ENCODE measurements at regions not wholly inside any gene's neighbourhood (a gene's known extent, or its start where the extent isn't known, plus 50 kb on each side); places are given as distances from the start of the nearest gene placed in this dataset.

DNA sequence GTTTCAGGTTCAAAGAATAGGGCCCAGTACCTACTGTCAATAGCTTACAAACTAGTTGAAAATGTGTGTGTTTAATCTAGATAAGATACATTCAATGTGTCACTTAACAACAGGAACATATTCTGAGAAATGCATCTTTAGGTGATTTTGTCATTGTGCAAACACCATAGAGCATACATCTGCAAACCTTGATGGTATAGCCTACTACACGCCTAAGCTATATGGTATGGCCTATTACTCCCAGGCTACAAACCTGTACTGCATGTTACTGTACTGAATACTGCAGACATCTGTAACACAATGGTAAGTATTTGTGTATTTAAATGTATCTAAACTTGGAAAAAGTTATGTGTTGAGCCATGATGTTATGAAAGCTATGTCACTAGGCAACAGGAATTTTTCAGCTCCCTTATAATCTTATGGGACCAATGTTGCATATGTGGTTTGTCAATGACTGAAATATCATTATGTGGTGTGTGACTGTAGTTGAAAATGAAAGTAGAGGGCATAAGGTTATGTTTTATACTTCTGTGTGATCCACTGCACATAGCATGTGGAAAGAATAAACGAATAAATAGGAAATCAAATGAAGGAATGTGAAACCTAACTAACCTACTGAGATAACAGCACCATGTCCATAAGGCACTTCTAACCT lies 129.0 kb upstream of the CAMK1G start:
- DNase-seq: no peak

DNA sequence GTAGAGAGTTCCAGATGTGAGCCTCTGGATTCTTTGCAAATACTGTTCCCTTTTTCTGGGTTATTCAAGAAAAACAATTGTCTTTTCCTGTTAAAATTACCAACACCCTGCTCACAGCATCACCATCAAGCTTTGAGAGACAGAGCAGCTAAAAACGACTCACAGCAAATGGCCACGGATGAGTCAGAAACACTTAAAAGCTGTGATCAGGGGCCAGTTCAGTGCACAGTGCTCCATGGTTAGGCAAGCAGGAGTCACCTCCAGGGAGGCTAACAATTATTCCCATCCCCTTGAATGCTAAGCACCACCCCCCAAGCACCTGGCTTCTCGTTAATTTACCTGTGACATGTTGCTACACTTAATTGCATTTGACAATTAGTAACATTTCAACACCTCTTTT lies 128.4 kb upstream of the CAMK1G start:
- DNase-seq: no peak

DNA sequence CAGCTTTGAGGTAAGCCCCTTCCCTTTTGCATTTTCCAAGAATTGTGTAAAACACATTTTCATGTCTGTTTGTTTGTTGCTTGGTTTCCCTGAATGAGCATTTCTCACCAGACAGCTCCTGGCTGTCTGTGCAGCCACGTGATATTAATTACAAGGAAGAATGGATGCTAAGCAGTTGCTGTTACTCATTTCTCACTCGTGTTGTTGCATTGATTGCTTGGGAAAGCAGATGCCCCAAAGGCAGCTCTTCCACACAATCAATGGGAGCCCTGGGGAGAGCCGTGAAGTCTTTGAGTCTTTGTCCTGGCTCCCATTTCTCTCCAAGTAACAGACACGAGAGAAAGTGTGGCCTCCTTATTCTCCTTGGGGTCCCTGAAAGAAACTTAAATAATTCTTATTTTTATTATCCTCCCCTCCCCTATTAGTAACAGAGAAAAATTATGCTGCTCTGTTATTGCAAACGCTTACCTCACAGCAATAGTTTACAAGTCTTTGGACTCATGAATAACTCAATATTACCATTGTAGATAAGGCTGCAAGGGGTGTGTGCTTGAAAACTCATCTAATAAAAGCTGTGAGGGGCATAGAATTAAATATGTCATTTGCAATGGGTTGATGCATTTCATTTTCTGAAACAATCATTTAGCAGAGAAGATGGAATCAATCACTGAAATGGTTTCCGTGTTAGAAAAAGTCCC lies 127.7 kb upstream of the CAMK1G start:
- DNase-seq: no peak

DNA sequence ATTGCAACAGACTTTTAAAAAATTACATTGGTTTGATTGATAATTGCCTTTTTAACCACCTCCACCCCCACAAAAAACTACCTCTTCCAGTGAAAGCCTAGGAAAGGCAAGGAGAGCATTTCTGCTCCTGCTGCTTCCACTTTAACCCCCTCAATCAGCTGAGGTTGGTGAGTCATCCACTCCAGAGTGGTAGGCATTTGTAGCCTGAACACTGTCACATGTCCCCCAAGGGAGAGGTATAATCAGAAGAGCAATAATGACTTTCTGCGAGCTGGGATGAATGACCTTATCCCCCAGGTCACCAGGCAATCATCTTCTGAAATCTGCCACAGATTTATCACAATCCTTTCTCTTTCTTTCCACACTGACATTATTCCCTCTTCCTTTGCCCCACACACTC lies 126.6 kb upstream of the CAMK1G start:
- no peak for DNase-seq

DNA sequence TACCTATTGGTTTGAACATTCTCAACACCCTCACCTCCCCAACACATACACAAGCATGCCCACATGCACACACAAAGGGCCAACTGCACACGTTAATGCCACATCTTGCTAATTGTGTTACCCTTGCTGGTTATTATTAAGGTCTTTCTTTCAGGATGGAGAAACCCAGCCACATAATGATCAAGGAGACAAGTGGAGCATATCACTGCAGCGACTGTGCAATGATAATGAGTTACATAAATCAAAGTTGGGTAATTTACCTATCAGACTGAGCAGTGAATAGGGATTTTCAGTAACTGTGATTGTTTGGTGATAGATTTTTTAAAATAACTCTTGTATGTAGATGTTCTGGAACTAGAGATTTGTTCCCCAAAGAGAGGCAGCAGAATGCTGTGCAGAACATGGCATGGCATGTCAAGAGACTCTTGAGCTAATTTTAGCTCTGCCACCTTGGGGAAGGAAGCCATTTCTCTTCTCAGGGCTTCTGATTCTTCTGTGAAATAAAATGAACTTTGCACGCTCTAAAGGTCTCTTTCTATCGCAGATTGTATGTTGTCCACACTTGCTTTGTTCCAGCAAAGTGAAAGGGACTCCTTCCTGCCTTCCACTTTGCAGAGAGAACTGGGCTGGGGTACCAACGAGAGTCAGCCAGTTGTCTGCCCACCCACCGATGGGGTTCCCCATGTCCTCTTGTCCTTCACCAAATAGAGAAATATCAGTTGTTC lies 126.0 kb upstream of the CAMK1G start:
- DNase-seq: no peak

DNA sequence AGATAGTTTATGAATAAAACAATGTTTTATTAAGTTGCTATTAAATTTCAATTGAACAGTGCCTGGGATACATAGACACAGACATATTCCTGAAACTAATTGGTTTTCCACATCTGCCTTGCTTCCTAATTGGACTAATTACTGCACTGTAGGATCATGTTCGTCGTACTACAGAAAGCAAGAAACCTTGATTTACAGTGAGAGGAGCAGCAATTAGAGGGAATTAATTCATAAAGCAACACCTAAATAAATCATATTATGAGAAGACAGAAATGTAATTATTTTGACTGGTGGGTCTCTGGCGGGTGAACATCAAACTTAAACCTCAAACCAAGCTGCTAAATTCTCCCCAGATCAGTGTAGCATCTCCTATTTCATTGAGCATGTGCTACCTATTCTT lies 124.6 kb upstream of the CAMK1G start:
- no peak for DNase-seq

DNA sequence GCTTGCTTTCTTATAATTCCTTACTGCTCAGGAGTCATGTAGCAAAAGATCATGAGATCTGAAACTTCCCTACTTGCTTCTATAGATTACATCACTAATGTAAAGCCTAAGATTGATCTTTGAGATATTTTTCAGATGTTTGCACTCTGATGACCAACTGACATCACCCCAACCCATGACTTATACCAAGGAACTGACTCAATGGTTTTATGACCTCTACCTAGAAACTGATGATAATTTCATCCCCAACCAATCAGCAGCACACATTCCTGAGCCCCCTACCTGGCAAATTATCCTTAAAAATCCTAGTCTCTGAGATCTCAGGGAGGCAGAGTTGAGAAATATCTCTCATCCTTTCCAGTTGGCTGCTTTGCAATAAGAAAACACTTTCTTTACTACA lies 122.3 kb upstream of the CAMK1G start:
- DNase-seq: no peak

DNA sequence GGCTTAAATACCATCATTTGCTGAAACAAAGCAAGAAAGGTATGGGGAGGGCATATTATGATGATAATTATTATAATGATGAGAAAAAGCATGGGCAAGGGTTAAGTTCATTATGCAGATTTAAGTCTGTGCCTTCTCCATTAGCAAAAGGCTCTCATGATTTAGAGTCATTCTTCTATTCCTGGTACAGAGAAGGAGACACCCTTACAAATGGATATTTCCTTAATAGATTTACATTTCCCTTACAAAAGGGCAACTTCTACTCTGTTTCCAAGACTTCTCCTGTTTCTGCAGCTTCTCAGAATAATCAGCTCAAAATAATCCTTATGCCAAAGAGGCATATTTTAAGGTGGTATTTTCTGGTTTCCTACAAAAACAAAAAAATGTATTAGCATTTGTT lies 121.1 kb upstream of the CAMK1G start:
- DNase-seq: no peak

DNA sequence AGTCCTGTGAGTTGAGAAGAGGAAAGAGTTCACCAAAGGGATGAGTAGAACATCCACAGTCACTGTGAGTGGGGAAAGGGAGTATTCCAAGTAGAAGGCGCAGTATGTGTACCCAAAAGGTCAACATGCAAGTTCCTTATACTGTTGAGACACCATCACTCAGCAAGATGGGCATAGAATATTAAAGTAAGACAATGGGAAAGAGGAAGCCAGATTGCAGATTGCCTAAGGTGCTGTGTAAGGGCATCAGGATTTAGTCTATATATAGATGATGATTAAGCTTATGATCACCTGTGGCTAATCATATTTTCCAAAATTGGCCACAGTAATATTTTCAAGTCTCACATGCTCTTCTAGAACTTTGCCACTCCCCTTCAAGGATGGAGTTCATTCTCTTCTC lies 120.1 kb upstream of the CAMK1G start:
- DNase-seq: no peak

DNA sequence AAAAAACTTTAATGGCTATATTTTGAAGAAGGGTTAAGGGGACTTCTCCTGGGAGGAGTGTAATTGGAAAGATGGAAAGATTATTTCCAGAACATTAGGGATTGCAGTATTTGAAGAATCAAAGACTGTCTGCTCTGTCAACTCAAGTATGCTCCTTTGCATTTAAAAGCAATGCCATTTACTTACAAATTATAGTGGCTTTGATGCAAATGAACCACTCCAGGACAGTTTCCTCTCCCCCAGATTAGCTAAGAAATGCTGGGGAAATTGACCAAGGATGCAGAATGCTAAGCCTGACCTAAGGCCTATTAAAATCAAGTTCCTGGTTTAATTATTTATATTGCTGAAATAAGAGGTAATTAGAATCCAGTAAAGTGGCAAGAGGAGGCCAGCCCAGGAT lies 110.5 kb upstream of the CAMK1G start:
- no peak for DNase-seq

DNA sequence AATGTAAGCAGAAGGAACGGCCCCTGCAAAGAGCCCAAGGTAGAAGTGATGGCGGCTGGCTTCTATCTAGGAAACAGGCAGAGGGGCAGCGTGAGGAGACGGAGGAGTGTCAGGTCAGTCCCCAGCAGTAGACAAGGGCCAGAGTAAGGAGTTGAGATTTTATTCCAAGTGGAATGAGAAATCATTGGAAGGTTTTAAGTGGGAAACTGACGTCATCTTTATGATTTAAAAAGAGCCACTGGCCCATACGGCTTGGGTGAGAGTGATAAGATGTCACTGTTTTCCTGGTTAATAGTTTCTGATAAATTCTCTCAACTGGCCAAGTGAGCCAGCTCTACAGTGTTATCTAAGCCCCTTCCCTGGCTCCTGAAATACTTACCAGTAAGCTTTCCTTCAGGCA lies 103.2 kb upstream of the CAMK1G start:
- DNase-seq: no peak

DNA sequence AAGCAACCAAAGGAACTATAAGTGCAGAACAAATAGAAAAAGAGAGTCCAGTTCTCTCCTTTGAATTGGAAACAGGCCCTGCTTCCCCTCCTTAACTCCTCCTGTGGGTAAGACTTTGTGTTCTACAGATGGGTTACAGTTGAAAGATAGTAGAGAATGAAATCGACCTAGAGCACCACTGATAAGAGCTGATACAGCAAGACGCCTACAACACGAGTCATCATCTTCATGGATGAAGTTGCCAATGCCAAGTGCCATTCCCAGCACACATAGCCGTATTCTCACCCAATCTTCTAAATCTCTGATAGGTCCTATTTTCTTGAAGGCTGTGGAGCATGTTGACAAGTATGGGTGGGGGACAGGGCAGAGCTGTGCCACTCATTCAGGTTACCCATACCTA lies 99.8 kb upstream of the CAMK1G start:
- no peak for DNase-seq

DNA sequence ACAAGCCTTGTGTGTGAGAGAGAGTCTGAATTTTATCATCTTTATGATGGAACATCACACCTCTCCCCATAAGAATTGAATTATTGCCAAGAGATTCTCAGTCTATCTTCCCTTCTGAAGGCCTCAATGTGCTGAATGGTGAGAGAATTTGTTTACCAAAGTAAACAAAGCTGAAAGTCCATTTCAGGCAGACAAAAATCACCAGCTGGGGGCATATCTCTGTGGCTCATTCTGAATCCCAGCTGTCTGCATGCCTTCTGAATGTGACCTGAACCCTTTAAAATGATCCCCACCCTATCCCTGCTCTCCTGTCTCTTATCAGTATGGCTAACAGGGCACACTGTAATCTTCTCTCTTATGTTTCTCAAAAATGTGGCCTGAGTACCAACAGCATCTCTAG lies 99.1 kb upstream of the CAMK1G start:
- no peak for DNase-seq

DNA sequence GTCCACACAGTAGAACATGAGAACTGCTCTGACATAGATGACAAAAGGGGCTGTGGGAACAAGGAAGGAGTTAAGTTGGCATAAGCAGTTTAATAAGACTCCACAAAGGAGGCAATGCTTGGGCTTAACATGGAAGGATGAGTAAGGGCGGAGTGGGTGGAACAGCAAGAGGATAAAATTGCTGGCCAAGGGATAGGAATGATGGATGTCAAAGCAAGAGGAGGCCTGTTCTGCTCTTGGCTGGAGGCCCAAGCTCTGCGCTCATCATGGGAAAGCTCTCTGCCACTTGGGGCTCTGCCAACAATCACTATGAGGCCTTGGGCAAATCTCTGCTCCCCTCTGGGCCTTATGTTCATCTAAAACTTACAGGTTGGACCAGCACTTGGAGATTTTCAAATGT lies 98.3 kb upstream of the CAMK1G start:
- DNase-seq: no peak

DNA sequence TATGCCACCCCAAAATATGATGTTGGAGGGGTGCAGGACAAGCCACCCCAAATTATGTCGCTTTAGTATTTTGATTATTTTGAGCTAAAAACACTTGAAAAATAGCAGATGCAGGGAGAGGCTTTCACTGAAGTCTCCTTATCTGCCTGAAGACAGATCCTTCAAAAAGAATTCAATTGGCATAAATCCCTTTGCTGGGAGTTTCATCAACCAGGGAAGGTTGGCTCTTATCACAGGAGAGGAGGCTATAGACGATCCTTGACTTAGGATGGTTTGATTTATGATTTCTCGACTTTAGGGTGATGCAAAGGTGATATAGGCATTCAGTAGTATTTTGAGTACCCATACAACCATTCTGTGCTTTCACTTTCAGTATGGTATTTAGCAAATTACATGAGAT lies 97.8 kb upstream of the CAMK1G start:
- no peak for DNase-seq

DNA sequence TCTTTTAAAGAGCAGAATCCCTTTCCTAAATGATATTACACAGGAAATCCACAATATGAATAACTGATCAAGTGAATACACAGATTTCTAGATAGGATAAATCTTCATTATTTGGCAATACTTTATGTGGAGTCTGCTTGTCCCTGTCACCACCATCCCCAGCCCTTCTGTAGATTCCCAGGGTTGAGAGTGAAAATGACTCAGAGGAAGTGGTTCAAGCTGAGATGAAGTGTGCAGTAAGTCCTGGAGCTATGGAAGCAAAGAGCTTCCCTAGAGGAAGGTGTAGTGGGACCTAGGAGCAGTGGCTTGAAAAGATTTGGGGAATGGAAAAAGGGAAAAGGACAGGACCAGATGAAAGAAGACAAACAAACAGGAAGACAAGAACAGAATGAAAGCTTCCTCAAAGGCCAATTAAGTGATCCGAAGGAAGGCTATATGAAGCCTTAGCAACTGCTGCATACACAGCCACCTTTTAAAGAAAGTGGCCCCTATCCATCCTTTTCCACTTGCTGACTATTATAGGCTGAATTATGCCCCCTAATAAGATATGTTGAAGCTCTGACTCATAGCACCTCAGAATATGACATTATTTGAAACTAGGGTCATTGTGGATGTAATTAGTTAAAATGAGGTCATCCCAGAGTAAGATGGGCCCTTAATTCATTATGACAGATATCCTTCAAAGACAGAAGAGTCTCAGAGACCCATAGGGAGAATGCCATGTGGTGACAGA lies 96.5 kb upstream of the CAMK1G start:
- no peak for DNase-seq

DNA sequence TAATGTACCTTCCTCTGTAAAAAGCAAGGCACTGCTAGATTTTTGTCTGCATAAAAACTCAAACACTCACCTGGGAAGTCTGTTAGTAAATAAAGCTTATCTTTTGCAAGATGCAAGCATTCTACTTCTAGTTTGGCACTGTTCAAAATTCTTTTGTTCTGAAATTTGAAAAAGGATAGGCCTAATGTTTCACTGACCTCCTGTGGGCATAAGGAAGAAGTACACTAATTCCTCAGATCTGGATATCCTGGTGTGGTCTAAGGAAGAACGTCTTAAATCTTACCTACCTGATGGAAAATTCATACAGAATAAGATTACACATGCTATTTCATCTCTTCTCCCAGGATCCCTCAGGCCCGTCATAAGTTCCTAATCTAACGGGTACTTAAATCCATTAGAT lies 93.5 kb upstream of the CAMK1G start:
- DNase-seq: no peak

DNA sequence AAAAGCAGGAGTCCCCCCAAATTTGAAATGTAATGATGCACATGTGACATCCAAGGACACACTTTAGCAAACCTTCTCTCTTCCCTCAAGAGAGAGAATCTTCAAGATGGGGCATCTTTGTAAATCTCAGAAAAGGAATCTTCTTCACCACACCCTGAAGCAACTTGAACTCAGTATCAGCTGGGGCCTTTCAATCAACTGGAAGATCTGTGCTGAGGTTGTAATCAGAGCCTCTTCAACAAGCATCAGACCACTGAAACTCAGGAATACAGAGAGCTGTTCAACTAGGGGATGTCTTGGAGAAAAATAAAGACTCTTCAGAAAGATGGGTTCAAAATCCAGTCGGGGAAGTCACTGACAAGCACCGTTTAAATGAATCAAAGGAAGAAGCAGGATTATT lies 92.5 kb upstream of the CAMK1G start:
- DNase-seq: no peak

DNA sequence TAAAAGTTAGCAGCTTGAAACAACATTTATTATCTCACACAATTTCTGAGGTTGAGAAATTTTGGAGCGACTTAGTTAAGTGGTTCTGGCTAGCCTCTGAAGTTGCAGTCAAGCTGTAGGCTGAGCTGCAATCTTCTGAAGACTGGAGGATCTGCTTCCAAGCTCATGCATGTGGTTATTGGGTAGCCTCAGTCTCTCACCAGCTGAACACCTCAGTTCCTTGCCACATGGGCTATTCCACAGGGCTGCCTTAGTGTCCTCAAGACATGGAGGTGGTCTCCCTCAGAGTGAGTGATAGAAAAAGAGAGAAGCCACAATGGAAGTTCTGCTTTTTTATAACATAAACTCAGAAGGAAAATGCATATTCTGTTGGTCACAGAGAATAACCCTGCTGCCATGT lies 92.0 kb upstream of the CAMK1G start:
- no peak for DNase-seq

DNA sequence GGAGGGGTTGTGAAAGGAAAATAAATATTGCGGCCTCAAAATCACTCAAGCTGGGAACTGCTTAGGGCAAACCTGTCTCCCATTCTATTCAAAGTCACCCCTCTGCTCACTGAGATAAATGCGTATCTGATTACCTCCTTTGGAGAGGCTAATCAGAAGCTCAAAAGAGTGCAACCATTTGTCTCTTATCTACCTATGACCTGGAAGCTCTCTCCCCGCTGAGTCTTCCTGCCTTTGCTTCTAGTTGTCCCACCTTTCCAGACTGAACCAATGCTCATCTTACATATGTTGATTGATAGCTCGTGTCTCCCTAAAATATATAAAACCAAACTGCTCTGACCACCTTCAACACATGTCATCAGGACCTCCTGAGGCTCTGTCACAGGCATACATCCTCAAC lies 91.6 kb upstream of the CAMK1G start:
- no peak for DNase-seq

DNA sequence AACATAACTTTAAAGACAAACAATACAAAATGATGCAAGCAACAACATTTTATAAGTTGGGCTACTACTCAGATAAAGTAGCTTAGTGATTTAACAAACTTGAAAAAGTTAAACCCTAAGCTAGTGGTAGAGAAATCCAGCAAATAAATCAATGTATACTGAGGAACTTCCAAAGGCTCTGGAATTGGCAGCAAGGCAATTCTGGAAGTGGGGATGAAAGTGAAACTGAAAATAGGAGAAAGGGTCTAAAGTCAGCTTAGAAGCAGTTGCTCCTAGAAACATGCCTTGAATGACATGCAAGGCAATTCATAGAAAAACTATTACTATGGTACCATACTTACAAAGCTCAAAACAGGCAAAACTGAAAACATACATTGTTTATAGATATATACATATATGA lies 90.0 kb upstream of the CAMK1G start:
- DNase-seq: no peak

DNA sequence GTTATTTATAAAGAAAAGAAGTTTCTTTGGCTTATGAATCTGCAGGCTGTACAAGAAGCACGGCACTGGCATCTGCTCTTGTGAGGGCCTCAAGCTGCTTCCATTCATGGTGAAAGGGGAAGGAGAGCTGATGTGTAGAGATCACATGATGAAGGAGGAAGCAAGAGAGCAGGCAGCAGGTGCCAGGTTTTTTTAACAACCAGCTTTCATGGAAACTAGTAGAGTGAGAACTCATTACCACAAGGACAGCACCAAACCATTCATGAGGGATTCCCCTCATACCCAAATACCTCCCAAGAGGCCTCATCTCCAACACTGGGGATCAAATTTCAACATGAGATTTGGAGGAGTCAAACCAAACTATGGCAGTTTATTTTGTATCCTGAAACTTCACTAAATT lies 85.8 kb upstream of the CAMK1G start:
- DNase-seq: no peak

DNA sequence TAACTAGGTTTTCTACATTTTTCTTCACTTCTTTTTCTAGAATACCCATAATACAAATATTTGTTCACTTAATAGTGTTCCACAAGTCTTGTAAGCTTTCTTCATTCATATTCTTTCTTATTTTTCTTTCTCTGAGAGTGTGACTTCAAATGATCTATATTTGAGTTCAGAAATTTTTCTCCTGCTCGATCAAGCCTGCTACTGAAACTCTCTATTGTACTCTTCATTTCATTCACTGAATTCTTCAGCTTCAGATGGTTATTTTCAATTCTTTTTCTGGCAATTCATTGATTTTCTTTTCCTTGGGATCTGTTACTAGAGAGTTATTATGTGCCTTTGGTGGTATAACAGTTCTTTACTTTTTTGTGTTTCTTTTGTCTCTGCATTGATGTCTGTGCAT lies 82.5 kb upstream of the CAMK1G start:
- no peak for DNase-seq

DNA sequence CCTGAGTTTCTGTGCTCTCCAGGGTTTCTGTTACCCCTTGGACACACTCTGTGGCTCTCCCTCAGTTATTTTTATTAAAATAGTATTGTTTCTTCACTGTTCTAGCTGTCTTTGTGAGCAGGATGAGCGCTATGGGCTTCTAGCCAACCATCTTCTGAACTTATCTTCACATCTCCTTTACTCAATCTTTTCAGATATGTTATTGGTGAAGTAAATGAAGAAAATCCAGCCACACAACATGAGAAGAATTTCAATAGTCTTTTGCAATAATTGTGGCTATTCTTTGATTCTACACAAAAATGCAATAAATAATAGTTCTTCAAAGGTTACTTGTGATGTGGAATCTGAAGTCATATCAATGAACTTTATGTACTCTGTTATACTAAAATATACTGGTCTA lies 80.3 kb upstream of the CAMK1G start:
- DNase-seq: no peak
